H1 (cell line): ENCODE measurements at regions not wholly inside any gene's neighbourhood (a gene's known extent, or its start where the extent isn't known, plus 50 kb on each side); places are given as distances from the start of the nearest gene placed in this dataset.

Source experiments
- CTCF ChIA-PET: fragments of 300-600 bp; sonication (Branson Sonifier 250); formaldehyde crosslinking; loops from one replicate; lab custom pipeline; 2021; ENCODE audit not compliant: partially characterized antibody; lab: Charles Lee
- POLR2A ChIA-PET: fragments of 300-600 bp; sonication (Branson Sonifier 250); formaldehyde crosslinking; loops from one replicate; lab custom pipeline; 2021; ENCODE audit warnings: inconsistent platforms; ENCODE audit not compliant: partially characterized antibody; lab: Charles Lee
- DNase-seq, 2 experiments: peaks; one replicate each; pipeline versions ENCODE4 v3.0.0 to v3.0.0-alpha.2; 2010 to 2022; ENCODE audit warnings: low spot score in 2 of 2, low read depth in 1 of 2, mixed read lengths in 1 of 2
- FAIRE-seq: peaks from 2 replicates; lab custom pipeline; 2011; peaks lifted over from hg19 to GRCh38; lab: Jason Lieb, UNC
- H2AFZ ChIP-seq: 2 replicates; pipeline ENCODE4 v1.8.1; 2012; ENCODE audit warnings: low read length, inconsistent platforms
- H2AK5ac ChIP-seq: 2 replicates; pipeline ENCODE4 v1.6.1; 2013; ENCODE audit warnings: low read depth, low read length
- H2BK120ac ChIP-seq: replicated peaks from 2 replicates; pipeline ENCODE3; 2013; ENCODE audit warnings: low read depth, low read length, inconsistent platforms
- H2BK12ac ChIP-seq: 2 replicates; pipeline ENCODE4 v1.6.1; 2013; ENCODE audit warnings: low read depth, low read length
- H2BK15ac ChIP-seq: 2 replicates; pipeline ENCODE4 v1.6.1; 2013; ENCODE audit warnings: low read length
- H2BK20ac ChIP-seq: 2 replicates; pipeline ENCODE4 v1.6.1; 2013; ENCODE audit warnings: low read length
- H2BK5ac ChIP-seq: 2 replicates; pipeline ENCODE4 v1.6.1; 2013; ENCODE audit warnings: low read depth, low read length
- H3K14ac ChIP-seq: 2 replicates; pipeline ENCODE4 v1.6.1; 2013; ENCODE audit warnings: inconsistent platforms; ENCODE audit not compliant: insufficient read length
- H3K18ac ChIP-seq: 2 replicates; pipeline ENCODE4 v1.6.1; 2013; ENCODE audit warnings: low read length; ENCODE audit errors: extremely low read depth
- H3K23ac ChIP-seq: 2 replicates; pipeline ENCODE4 v1.6.1; 2013; ENCODE audit warnings: inconsistent platforms; ENCODE audit not compliant: insufficient read length
- H3K23me2 ChIP-seq: 2 replicates; pipeline ENCODE4 v1.6.1; 2013; ENCODE audit warnings: low read depth, low read length
- H3K27ac ChIP-seq: 2 replicates; pipeline ENCODE4 v1.6.1; 2011; ENCODE audit warnings: low read depth, low read length, inconsistent platforms
- H3K27me3 ChIP-seq, 4 experiments: replicated peaks in 1 of 4; 1 replicate in 1 of 4; 2 replicates in 3 of 4; pipeline versions ENCODE4 v1.6.1 to v1.8.1; 2011 to 2013; ENCODE audit warnings: low read length in 3 of 4, mild to moderate bottlenecking in 3 of 4, inconsistent platforms in 2 of 4, mixed read lengths in 2 of 4, moderate library complexity in 1 of 4; ENCODE audit not compliant: control insufficient read depth in 3 of 4, insufficient read depth in 3 of 4; ENCODE audit errors: extremely low read depth in 1 of 4
- H3K36me3 ChIP-seq, 4 experiments: 2 replicates each; pipeline versions ENCODE4 v1.6.1 to v1.8.1; 2011 to 2013; ENCODE audit warnings: mild to moderate bottlenecking in 4 of 4, low read length in 3 of 4, moderate library complexity in 2 of 4, control low read depth in 1 of 4, inconsistent platforms in 1 of 4; ENCODE audit not compliant: insufficient read depth in 4 of 4, control insufficient read depth in 2 of 4
- H3K4ac ChIP-seq: replicated peaks from 2 replicates; pipeline ENCODE3; 2013; ENCODE audit warnings: low read length, low read depth, mixed read lengths, inconsistent platforms; ENCODE audit not compliant: insufficient read length
- H3K4me1 ChIP-seq, 4 experiments: replicated peaks in 1 of 4; 1 replicate in 1 of 4; 2 replicates in 3 of 4; pipeline versions ENCODE4 v1.6.1 to v1.8.1; 2011 to 2013; ENCODE audit warnings: low read length in 3 of 4, inconsistent platforms in 2 of 4, mixed read lengths in 1 of 4; ENCODE audit not compliant: insufficient read depth in 4 of 4, control insufficient read depth in 3 of 4
- H3K4me2 ChIP-seq, 2 experiments: 2 replicates each; pipeline versions ENCODE4 v1.6.1 to v1.8.1; 2011 to 2013; ENCODE audit warnings: low read depth in 2 of 2, low read length in 2 of 2, control low read depth in 1 of 2, inconsistent platforms in 1 of 2, mild to moderate bottlenecking in 1 of 2; ENCODE audit not compliant: insufficient read depth in 1 of 2
- H3K4me3 ChIP-seq, 4 experiments: fragments of 200-600, 300-600 bp in 1 of 4; sonication (generic), shearing (Covaris generic), sonication (Bioruptor Twin) in 1 of 4; 2 replicates each; pipeline versions ENCODE4 v1.5.1 to v1.8.1; 2011 to 2016; ENCODE audit warnings: low read length in 4 of 4, low read depth in 3 of 4, control low read depth in 2 of 4, inconsistent platforms in 2 of 4, mild to moderate bottlenecking in 2 of 4, mixed read lengths in 1 of 4, moderate library complexity in 1 of 4; ENCODE audit not compliant: insufficient read depth in 2 of 4; ENCODE audit errors: extremely low read depth in 1 of 4
- H3K56ac ChIP-seq: replicated peaks from 2 replicates; pipeline ENCODE3; 2013; ENCODE audit warnings: low read depth, mild to moderate bottlenecking, mixed read lengths, low read length, inconsistent platforms; ENCODE audit not compliant: insufficient read length
- H3K79me1 ChIP-seq: 2 replicates; pipeline ENCODE4 v1.6.1; 2013; ENCODE audit warnings: low read depth, low read length, control low read depth
- H3K79me2 ChIP-seq, 2 experiments: 2 replicates each; pipeline versions ENCODE4 v1.6.1 to v1.8.1; 2012 to 2013; ENCODE audit warnings: low read length in 2 of 2, mild to moderate bottlenecking in 2 of 2, inconsistent platforms in 1 of 2; ENCODE audit not compliant: insufficient read depth in 2 of 2, control insufficient read depth in 1 of 2
- H3K9ac ChIP-seq, 4 experiments: replicated peaks in 1 of 4; 1 replicate in 1 of 4; 2 replicates in 3 of 4; pipeline versions ENCODE4 v1.6.1 to v1.8.1; 2011 to 2013; ENCODE audit warnings: low read depth in 3 of 4, low read length in 3 of 4, control low read depth in 2 of 4, mild to moderate bottlenecking in 2 of 4, moderate library complexity in 2 of 4, inconsistent platforms in 1 of 4; ENCODE audit errors: extremely low read depth in 1 of 4
- H3K9me3 ChIP-seq, 2 experiments: 2 replicates each; pipeline versions ENCODE4 v1.6.1 to v1.8.1; 2012 to 2013; ENCODE audit warnings: mild to moderate bottlenecking in 2 of 2, moderate library complexity in 2 of 2, control low read depth in 1 of 2, inconsistent platforms in 1 of 2, low read depth in 1 of 2, low read length in 1 of 2, mixed read lengths in 1 of 2; ENCODE audit not compliant: insufficient read depth in 2 of 2
- H4K20me1 ChIP-seq, 2 experiments: replicated peaks in 1 of 2; 2 replicates each; pipeline versions ENCODE3 to v1.8.1; 2011 to 2013; ENCODE audit warnings: inconsistent platforms in 2 of 2, low read length in 2 of 2, mild to moderate bottlenecking in 1 of 2; ENCODE audit not compliant: insufficient read depth in 2 of 2, control insufficient read depth in 1 of 2
- H4K5ac ChIP-seq: 2 replicates; pipeline ENCODE4 v1.6.1; 2013; ENCODE audit warnings: low read length, low read depth, mixed read lengths, inconsistent platforms; ENCODE audit not compliant: insufficient read length
- H4K8ac ChIP-seq: 2 replicates; pipeline ENCODE4 v1.8.0; 2013; ENCODE audit warnings: mild to moderate bottlenecking, moderate library complexity, low read length, inconsistent platforms; ENCODE audit not compliant: insufficient read depth; ENCODE audit errors: extremely low read depth
- H4K91ac ChIP-seq: replicated peaks from 2 replicates; pipeline ENCODE3; 2013; ENCODE audit warnings: low read length, mixed read lengths, inconsistent platforms; ENCODE audit not compliant: insufficient read length
- BACH1 ChIP-seq: IDR thresholded peaks from 2 replicates; pipeline ENCODE4 v1.6.1; 2012; ENCODE audit warnings: low read length, improper control_type of control experiment
- CHD1 ChIP-seq: IDR thresholded peaks from 2 replicates; pipeline ENCODE4 v1.6.1; 2012; ENCODE audit warnings: low read depth, low read length, improper control_type of control experiment
- FOSL1 ChIP-seq: IDR thresholded peaks from 2 replicates; pipeline ENCODE4 v1.6.1; 2011; ENCODE audit warnings: mild to moderate bottlenecking, low read depth, low read length, moderate library complexity; ENCODE audit not compliant: insufficient read depth
- HDAC6 ChIP-seq: IDR thresholded peaks from one replicate; pipeline ENCODE4 v1.7.1; 2012; ENCODE audit warnings: low read depth, mild to moderate bottlenecking, inconsistent platforms, low read length, moderate library complexity
- KDM4A ChIP-seq: IDR thresholded peaks from one replicate; pipeline ENCODE4 v1.7.1; 2012; ENCODE audit warnings: low read depth, mild to moderate bottlenecking, moderate library complexity, low read length, inconsistent platforms; ENCODE audit not compliant: severe bottlenecking
- POU5F1 ChIP-seq: IDR thresholded peaks from 2 replicates; pipeline ENCODE4 v1.6.1; 2011; ENCODE audit warnings: low read depth, mild to moderate bottlenecking, low read length, moderate library complexity
- RXRA ChIP-seq: IDR thresholded peaks from 2 replicates; pipeline ENCODE4 v1.6.1; 2011; ENCODE audit warnings: low read depth, mild to moderate bottlenecking, low read length, moderate library complexity; ENCODE audit not compliant: insufficient read depth
- SAP30 ChIP-seq: fragments of 300-600 bp; sonication (generic); IDR thresholded peaks from 2 replicates; pipeline ENCODE4 v1.7.1; 2012; ENCODE audit warnings: low read length, moderate library complexity, mild to moderate bottlenecking, inconsistent platforms; ENCODE audit not compliant: insufficient read depth, insufficient replicate concordance
- SP1 ChIP-seq: IDR thresholded peaks from 2 replicates; pipeline ENCODE4 v1.6.1; 2011; ENCODE audit warnings: low read depth, low read length
- YY1 ChIP-seq: IDR thresholded peaks from 2 replicates; pipeline ENCODE4 v1.6.1; 2011; ENCODE audit warnings: low read depth, mild to moderate bottlenecking, low read length
- WGBS, 2 experiments: shearing (Covaris generic) in 1 of 2; methylation state at CpG; one replicate each; pipeline versions ENCODE4 v1.1.6 to v1.1.7; 2013 to 2015; ENCODE audit warnings: low lambda C conversion rate in 2 of 2, mixed read lengths in 2 of 2, inconsistent platforms in 1 of 2, low coverage in 1 of 2, missing lambda C conversion rate in 1 of 2; ENCODE audit not compliant: insufficient replicate concordance in 2 of 2, insufficient coverage in 1 of 2, insufficient read length in 1 of 2; ENCODE audit errors: extremely low coverage in 1 of 2, missing lambda C conversion rate in 1 of 2; 5-methylcytosine and 5-hydroxymethylcytosine counted together

- no peak overlapping the region for H2BK15ac ChIP-seq
- no peaks in the 10 kb centered on the region for H3K23me2 ChIP-seq
- H3K79me1 ChIP-seq: no peaks in the 10 kb centered on the region
- peaks cover 0 to 1% (median 0%) of the 10 kb centered on the region in 4 experiments; a peak in 2 of 7 replicates for H3K4me1 ChIP-seq
- ChIA-PET POLR2A (no interaction called here), CTCF (interaction anchor here (0.6 to 1.1 kb wide), 3 partner anchors 11 to 105 kb away, joined by 3 to 4 read pairs (median 3); no protein-coding TSS in a partner anchor)
- no peak overlapping the region for H3K56ac ChIP-seq
- H3K9me3 ChIP-seq: no peaks in the 10 kb centered on the region
- no peak overlapping the region for H3K4me2 ChIP-seq
- H3K9ac ChIP-seq: no peak overlapping the region
- no peak overlapping the region for H3K14ac ChIP-seq
- no peak overlapping the region for H2AK5ac ChIP-seq
- no peaks in the 10 kb centered on the region for H4K20me1 ChIP-seq
- H2AFZ ChIP-seq: no peak overlapping the region
- H3K36me3 ChIP-seq: no peaks in the 10 kb centered on the region
- no peak overlapping the region for H3K4ac ChIP-seq
- H3K27ac ChIP-seq: no peak overlapping the region
- no peak overlapping the region for H4K8ac ChIP-seq
- H2BK20ac ChIP-seq: no peak overlapping the region
- H3K79me2 ChIP-seq: no peaks in the 10 kb centered on the region
- DNase-seq: no peak
- H4K91ac ChIP-seq: no peak overlapping the region
- H2BK12ac ChIP-seq: no peak overlapping the region
- no peak for FAIRE-seq
- no peak overlapping the region for H3K4me3 ChIP-seq
- no peak overlapping the region for H2BK120ac ChIP-seq
- H3K27me3 ChIP-seq: no peaks in the 10 kb centered on the region
- no peak overlapping the region for H3K18ac ChIP-seq
- no peak overlapping the region for H3K23ac ChIP-seq
- no peak overlapping the region for H4K5ac ChIP-seq
- H2BK5ac ChIP-seq: no peak overlapping the region
- 96% methylated on average over 6 of the region's 6 CpGs; no CpG with 5 or more reads in 1 of the 2 experiments for WGBS, 2 experiments
- TF ChIP-seq POU5F1 (no peak), SAP30 (no peak), YY1 (no peak), CHD1 (no peak), SP1 (no peak), FOSL1 (no peak), RXRA (no peak), BACH1 (no peak), HDAC6 (no peak), KDM4A (no peak)
Observed at GRCh38 chr1:182274618-182275017, 117.0 kb downstream of the GLUL start.
